ENCODE measurements at regions not wholly inside any gene's neighbourhood (a gene's known extent, or its start where the extent isn't known, plus 50 kb on each side); places are given as distances from the start of the nearest gene placed in this dataset.
A peak's percentile ranks its signal among the peaks of the same experiment; 100 is the strongest.

DNA sequence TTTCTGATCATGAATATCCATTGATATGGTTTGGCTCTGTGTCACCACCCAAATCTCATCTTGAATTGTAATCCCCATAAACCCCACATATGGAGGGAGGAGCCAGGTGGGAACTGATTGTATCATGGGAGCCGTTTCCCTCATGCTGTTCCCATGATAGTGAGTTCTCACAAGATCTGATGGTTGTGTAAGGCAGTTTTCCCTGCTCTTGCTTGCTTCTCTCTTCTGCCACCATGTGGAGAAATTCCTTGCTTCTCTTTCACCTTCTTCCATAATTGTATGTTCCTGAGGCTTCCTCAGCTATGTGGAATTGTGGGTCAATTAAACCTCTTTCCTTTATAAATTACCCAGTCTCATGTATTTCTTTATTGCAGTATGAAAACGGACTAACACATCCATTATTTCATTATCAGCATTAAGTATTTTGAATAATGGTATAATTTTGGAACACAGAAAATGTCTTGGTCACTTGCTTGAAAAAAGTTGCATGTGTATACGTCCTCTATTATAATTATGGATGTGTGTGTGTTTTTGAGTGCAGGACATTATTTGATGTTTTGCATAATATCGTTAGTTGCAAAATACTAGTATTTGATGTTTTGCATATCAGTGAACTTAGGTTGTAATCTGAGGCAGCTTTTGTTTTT is 334.6 kb downstream of the PCDH10 start:
- no peaks in the 10 kb centered on the region for H3K27me3 ChIP-seq (ENCODE audit: insufficient read depth, poor library complexity, severe bottlenecking)
- no peak for TF ChIP-seq GABPA (IDR thresholded peaks at IDR 0.05; ENCODE audit: low read depth)
- TF ChIP-seq, protein P1, sequence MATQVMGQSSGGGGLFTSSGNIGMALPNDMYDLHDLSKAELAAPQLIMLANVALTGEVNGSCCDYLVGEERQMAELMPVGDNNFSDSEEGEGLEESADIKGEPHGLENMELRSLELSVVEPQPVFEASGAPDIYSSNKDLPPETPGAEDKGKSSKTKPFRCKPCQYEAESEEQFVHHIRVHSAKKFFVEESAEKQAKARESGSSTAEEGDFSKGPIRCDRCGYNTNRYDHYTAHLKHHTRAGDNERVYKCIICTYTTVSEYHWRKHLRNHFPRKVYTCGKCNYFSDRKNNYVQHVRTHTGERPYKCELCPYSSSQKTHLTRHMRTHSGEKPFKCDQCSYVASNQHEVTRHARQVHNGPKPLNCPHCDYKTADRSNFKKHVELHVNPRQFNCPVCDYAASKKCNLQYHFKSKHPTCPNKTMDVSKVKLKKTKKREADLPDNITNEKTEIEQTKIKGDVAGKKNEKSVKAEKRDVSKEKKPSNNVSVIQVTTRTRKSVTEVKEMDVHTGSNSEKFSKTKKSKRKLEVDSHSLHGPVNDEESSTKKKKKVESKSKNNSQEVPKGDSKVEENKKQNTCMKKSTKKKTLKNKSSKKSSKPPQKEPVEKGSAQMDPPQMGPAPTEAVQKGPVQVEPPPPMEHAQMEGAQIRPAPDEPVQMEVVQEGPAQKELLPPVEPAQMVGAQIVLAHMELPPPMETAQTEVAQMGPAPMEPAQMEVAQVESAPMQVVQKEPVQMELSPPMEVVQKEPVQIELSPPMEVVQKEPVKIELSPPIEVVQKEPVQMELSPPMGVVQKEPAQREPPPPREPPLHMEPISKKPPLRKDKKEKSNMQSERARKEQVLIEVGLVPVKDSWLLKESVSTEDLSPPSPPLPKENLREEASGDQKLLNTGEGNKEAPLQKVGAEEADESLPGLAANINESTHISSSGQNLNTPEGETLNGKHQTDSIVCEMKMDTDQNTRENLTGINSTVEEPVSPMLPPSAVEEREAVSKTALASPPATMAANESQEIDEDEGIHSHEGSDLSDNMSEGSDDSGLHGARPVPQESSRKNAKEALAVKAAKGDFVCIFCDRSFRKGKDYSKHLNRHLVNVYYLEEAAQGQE (IDR thresholded peaks at IDR 0.05; ENCODE audit: insufficient replicate concordance, low read depth), result no peak
- H3K4me3 ChIP-seq (replicated peaks; ENCODE audit: insufficient read depth, low read length), result no peak overlapping the region
- peak in 1 of 2 experiments; percentile 1 for DNase-seq (ENCODE audit: low read depth in 1 of 2, low spot score in 1 of 2)
- H3K27ac ChIP-seq (replicated peaks), result no peak overlapping the region

DNA sequence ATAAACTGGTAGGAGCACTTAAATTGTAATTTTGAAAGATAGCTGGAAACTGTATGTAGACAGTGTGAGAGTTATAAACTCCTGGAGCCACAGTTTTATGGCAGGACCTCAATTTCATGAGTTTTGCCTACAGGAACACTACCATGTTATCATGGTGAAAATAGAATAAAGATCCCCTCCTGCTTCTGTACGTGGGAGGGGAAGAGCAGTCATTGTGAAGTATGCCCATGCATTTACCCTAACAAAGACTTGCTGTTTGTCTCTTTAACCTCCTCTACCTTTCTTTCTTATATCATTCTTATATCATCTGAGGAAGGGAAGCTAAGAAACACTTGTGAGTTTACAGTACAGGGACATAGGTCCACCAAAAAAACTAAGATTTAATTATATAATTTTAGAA is 327.0 kb downstream of the PCDH10 start:
- H3K27ac ChIP-seq (replicated peaks), result no peak overlapping the region
- DNase-seq (ENCODE audit: low read depth in 1 of 2, low spot score in 1 of 2), result no peak
- TF ChIP-seq POLR2AphosphoS5 (IDR thresholded peaks at IDR 0.05; ENCODE audit: low read depth) (no peak), GABPA (IDR thresholded peaks at IDR 0.05; ENCODE audit: low read depth) (no peak), SPI1 (IDR thresholded peaks at IDR 0.05; ENCODE audit: borderline replicate concordance, low read depth) (no peak)
- TF ChIP-seq, protein P2, sequence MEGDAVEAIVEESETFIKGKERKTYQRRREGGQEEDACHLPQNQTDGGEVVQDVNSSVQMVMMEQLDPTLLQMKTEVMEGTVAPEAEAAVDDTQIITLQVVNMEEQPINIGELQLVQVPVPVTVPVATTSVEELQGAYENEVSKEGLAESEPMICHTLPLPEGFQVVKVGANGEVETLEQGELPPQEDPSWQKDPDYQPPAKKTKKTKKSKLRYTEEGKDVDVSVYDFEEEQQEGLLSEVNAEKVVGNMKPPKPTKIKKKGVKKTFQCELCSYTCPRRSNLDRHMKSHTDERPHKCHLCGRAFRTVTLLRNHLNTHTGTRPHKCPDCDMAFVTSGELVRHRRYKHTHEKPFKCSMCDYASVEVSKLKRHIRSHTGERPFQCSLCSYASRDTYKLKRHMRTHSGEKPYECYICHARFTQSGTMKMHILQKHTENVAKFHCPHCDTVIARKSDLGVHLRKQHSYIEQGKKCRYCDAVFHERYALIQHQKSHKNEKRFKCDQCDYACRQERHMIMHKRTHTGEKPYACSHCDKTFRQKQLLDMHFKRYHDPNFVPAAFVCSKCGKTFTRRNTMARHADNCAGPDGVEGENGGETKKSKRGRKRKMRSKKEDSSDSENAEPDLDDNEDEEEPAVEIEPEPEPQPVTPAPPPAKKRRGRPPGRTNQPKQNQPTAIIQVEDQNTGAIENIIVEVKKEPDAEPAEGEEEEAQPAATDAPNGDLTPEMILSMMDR (IDR thresholded peaks at IDR 0.05; ENCODE audit: insufficient read depth, low read length), result no peak
- TF ChIP-seq, protein P1 (IDR thresholded peaks at IDR 0.05; ENCODE audit: insufficient replicate concordance, low read depth), result no peak
- H3K4me3 ChIP-seq (replicated peaks; ENCODE audit: insufficient read depth, low read length), result no peak overlapping the region
- H3K27me3 ChIP-seq (ENCODE audit: insufficient read depth, poor library complexity, severe bottlenecking), result no peaks in the 10 kb centered on the region

DNA sequence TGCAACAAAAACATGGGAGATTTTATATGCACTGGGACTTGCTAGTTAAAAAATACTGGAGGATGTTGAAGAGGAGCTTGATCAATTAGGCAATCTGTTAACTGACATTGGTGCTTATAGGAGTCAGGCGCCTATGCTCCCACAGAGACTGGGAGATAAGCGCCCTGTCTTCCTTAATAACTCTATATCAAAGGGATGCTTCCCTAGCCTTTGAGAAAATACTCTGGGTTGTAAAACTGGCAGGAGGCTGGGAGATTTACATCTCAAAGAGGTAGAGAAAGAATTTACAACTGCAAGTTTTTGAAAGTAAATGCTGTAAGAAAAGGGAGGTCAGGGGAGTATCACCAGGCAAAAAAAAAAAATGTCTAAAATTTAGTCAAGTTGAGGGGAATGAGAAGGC is 325.4 kb downstream of the PCDH10 start:
- DNase-seq (ENCODE audit: low read depth in 1 of 2, low spot score in 1 of 2), result no peak
- H3K27ac ChIP-seq (replicated peaks), result no peak overlapping the region
- no peaks in the 10 kb centered on the region for H3K27me3 ChIP-seq (ENCODE audit: insufficient read depth, poor library complexity, severe bottlenecking)
- TF ChIP-seq SPI1 (IDR thresholded peaks at IDR 0.05; ENCODE audit: borderline replicate concordance, low read depth) (no peak), GABPA (IDR thresholded peaks at IDR 0.05; ENCODE audit: low read depth) (no peak), POLR2AphosphoS5 (IDR thresholded peaks at IDR 0.05; ENCODE audit: low read depth) (no peak)
- TF ChIP-seq, protein P1 (IDR thresholded peaks at IDR 0.05; ENCODE audit: insufficient replicate concordance, low read depth), result no peak
- TF ChIP-seq, protein P2 (IDR thresholded peaks at IDR 0.05; ENCODE audit: insufficient read depth, low read length), result no peak
- H3K4me3 ChIP-seq (replicated peaks; ENCODE audit: insufficient read depth, low read length), result no peak overlapping the region
